Brain microvascular endothelial cell (primary cell): ENCODE measurements at regions not wholly inside any gene's neighbourhood (a gene's known extent, or its start where the extent isn't known, plus 50 kb on each side); places are given as distances from the start of the nearest gene placed in this dataset.

Experiments used
- DNase-seq: peaks from one replicate; pipeline ENCODE4 v3.0.0-alpha.2; 2020
- H3K27ac ChIP-seq: fragments of 250-450 bp; sonication (Bioruptor Pico); 2 replicates; pipeline ENCODE4 v1.5.1; 2020; ENCODE audit warnings: mild to moderate bottlenecking, moderate library complexity
- H3K27me3 ChIP-seq: fragments of 250-450 bp; sonication (Bioruptor Pico); replicated peaks from 2 replicates; pipeline ENCODE4 v1.5.1; 2020; ENCODE audit warnings: mild to moderate bottlenecking
- H3K36me3 ChIP-seq: fragments of 250-450 bp; sonication (Bioruptor Pico); replicated peaks from 2 replicates; pipeline ENCODE4 v1.5.1; 2020; ENCODE audit warnings: mild to moderate bottlenecking
- H3K4me3 ChIP-seq: 2 replicates; pipeline ENCODE4 v1.5.1; 2011; ENCODE audit warnings: low read depth, mild to moderate bottlenecking, control low read depth, low read length, moderate library complexity
- in situ Hi-C: cut with HindIII; loops from 2 replicates; pipeline ENCODE4 v1.10.0; 2017; ENCODE audit warnings: low sequenced_read_pairs, low pct_ligation_motif_present
- TF ChIP-seq, protein P1 (sequence below): IDR thresholded peaks from 2 replicates; pipeline ENCODE4 v1.5.1; 2011; ENCODE audit warnings: low read depth, mild to moderate bottlenecking, moderate library complexity, low read length, control low read depth, inconsistent platforms; ENCODE audit errors: missing control alignments

- Histone ChIP-seq H3K27ac (no peak overlapping the region), H3K36me3 (no peaks in the 10 kb centered on the region), H3K4me3 (no peak overlapping the region), H3K27me3 (no peaks in the 10 kb centered on the region)
- TF ChIP-seq, protein P1, sequence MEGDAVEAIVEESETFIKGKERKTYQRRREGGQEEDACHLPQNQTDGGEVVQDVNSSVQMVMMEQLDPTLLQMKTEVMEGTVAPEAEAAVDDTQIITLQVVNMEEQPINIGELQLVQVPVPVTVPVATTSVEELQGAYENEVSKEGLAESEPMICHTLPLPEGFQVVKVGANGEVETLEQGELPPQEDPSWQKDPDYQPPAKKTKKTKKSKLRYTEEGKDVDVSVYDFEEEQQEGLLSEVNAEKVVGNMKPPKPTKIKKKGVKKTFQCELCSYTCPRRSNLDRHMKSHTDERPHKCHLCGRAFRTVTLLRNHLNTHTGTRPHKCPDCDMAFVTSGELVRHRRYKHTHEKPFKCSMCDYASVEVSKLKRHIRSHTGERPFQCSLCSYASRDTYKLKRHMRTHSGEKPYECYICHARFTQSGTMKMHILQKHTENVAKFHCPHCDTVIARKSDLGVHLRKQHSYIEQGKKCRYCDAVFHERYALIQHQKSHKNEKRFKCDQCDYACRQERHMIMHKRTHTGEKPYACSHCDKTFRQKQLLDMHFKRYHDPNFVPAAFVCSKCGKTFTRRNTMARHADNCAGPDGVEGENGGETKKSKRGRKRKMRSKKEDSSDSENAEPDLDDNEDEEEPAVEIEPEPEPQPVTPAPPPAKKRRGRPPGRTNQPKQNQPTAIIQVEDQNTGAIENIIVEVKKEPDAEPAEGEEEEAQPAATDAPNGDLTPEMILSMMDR: no peak
- DNase-seq: peak; percentile 31
- in situ Hi-C loops: no loop called here
Observed at GRCh38 chr6:44016131-44016870, 111.0 kb downstream of the MRPL14 start.

DNA sequence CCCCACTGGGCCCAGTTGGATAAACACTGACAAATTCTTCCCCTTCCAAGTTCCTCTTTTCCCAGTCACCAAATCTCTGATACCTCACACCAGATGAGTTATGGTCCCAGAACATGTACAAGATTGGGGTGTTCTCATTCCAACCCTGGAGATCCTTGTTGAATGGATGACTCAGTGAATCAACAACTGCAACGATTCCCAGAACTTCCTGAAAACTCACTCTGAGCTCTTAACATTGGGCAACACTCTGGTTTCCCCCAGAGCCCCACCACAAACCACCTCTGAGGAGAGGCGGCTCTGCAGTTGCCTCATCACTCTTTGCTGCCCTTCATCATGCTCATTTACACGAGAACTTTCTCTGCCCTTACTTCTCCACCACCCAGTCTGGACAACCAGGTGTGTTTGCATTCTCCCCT is 115.2 kb downstream of the MRPL14 start:
- in situ Hi-C loops: no loop called here
- Histone ChIP-seq H3K27ac (peak overlapping the region; percentile 97), H3K27me3 (no peaks in the 10 kb centered on the region), H3K36me3 (no peaks in the 10 kb centered on the region), H3K4me3 (no peak overlapping the region)
- TF ChIP-seq, protein P1: no peak
- peak; percentile 93 for DNase-seq

GRCh38 chr6:44011350-44011920 is 115.8 kb downstream of the MRPL14 start:
- no peak for DNase-seq
- Histone ChIP-seq H3K36me3 (no peaks in the 10 kb centered on the region), H3K4me3 (peak overlapping the region; percentile 15), H3K27ac (peak overlapping the region; percentile 97), H3K27me3 (no peaks in the 10 kb centered on the region)
- TF ChIP-seq, protein P1: no peak
- in situ Hi-C loops: no loop called here

DNA sequence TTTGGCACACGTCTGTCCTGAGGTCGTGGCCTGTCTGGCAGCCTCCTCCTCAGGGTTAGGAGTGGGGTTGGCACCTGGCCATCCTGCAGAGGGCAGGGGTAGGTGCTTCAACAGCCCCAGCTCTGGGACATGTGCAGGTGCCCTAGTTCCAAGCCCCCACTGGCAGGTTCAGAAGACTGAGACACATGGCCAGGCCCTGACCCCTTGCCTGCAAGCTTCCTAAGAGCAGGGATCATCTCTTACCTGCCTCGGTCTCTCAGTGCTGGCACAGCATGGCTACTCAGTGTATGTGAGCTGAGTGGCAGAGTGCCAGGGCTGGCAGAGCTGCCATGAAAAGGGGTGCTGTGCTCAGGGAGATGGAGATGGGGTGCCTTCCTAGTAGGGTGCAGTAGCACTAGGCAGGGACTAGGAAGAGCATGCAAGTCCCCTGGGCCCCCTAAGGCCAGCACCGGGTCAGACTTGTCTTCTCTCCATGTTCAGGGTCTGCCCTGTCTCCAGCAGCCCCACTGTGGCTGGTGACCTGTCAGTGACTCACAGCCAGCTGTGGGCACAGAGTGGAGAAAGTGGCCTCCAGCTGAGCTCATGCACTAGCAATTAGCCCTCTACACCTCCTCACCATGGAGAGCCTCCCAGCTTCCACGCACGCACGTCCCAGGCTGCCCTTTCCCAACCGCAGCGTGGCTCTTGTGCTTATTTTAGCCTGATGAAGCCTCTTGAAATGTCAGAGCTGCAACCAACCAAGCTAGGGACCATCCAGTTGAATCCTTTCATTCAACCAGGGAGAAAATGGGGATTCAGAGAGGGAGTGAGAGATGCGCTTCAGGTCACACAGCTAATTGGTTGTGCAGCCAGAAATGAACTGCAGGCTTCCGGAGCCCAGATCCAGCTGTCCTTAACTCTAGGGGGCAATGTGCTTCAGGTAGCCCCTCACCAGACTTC is 116.6 kb downstream of the MRPL14 start:
- H3K36me3 ChIP-seq: no peaks in the 10 kb centered on the region
- peak overlapping the region; percentile 15 for H3K4me3 ChIP-seq
- no peaks in the 10 kb centered on the region for H3K27me3 ChIP-seq
- TF ChIP-seq, protein P1: no peak
- peak overlapping the region; percentile 97 for H3K27ac ChIP-seq
- peak; percentile 96 for DNase-seq
- in situ Hi-C loops: no loop called here

DNA sequence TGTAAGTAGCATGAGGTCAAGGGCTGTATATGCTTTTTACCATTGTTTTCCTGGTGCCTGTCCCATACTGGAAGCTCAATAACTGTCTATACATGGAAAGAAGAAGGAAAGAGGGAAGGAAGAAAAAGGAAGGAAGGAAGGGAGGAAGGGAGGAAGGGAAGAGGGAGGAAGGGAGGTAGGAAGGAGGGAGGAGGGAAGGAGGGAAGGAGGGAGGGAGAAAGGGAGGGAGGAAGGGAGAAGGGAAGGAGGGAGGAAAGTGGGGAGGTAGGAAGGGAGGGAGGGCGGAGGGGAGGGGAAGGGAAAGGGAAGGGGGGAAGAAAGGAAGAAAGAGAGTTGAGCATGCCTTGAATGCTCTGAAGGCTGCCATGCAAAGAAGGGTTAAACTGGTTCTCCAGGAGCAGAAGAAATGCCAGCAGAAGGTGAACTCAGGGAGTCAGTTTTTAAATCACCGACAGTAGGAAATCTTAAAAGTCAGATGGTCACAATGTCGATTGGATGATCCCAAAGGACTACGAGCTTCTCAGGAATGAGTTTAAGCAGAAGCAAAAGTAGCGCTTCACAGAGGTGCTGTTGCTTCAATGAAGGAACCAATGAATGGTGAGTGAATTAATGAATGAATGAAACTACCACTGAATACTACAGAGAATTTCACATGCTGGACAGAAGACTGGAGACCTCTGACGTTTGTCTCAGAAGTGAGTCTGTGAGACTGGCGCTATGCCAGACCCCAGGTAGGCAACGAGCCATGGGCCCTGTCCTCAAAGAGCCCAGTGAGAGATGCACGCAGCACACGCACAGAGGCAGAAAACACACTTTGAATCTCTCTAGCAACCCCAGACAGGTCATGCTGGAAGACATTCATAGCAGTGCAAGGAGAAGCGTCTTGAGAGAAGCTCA is 117.6 kb downstream of the MRPL14 start:
- in situ Hi-C loops: no loop called here
- TF ChIP-seq, protein P1: no peak
- no peak overlapping the region for H3K4me3 ChIP-seq
- H3K27me3 ChIP-seq: no peaks in the 10 kb centered on the region
- no peak for DNase-seq
- H3K27ac ChIP-seq: peak overlapping the region; percentile 97
- H3K36me3 ChIP-seq: no peaks in the 10 kb centered on the region
